Esophagus squamous epithelium (tissue), 5 donors: ENCODE measurements at regions not wholly inside any gene's neighbourhood (a gene's known extent, or its start where the extent isn't known, plus 50 kb on each side); places are given as distances from the start of the nearest gene placed in this dataset.
A peak's percentile ranks its signal among the peaks of the same experiment; 100 is the strongest.

Source experiments
- DNase-seq: peaks from one replicate; lab custom pipeline; 2025; lab: John Stamatoyannopoulos, UW
- H3K27ac ChIP-seq, 4 donors: fragments of 200-600 bp; sonication (generic); one replicate each; pipeline ENCODE4 v1.5.1; 2016 to 2019; ENCODE audit warnings: mild to moderate bottlenecking in 1 of 4
- H3K27me3 ChIP-seq, 4 donors: fragments of 200-600 bp; sonication (generic); 1 replicate in 3 of 4; 2 replicates in 1 of 4; pipeline versions ENCODE4 v1.5.1 to v1.6.0; 2017 to 2021; ENCODE audit warnings: antibody characterized with exemption in 1 of 4
- H3K36me3 ChIP-seq, 3 donors: fragments of 200-600 bp; sonication (generic); one replicate each; pipeline ENCODE4 v1.5.1; 2016 to 2019
- H3K4me1 ChIP-seq, 3 donors: fragments of 200-600 bp; sonication (generic); one replicate each; pipeline ENCODE4 v1.5.1; 2017 to 2019
- H3K4me3 ChIP-seq, 4 donors: fragments of 200-600 bp; sonication (generic); 1 replicate in 3 of 4; 2 replicates in 1 of 4; pipeline ENCODE4 v1.5.1; 2016 to 2019; ENCODE audit warnings: mild to moderate bottlenecking in 2 of 4, moderate library complexity in 1 of 4
- H3K9me3 ChIP-seq, 3 donors: fragments of 200-600 bp; sonication (generic); one replicate each; pipeline ENCODE4 v1.5.1; 2016 to 2019
- POLR2A ChIP-seq, 4 donors: fragments of 450-650 bp; IDR thresholded peaks; one replicate each; pipeline ENCODE4 v1.6.1; 2017; ENCODE audit warnings: antibody characterized with exemption in 4 of 4, mild to moderate bottlenecking in 4 of 4, moderate library complexity in 3 of 4
- WGBS, 2 donors: methylation state at CpG; one replicate each; pipeline ENCODE4 v1.1.5; 2018; 5-methylcytosine and 5-hydroxymethylcytosine counted together
- intact Hi-C: fragments of 100-400 bp; cut with DNase I; formaldehyde crosslinking; loops from one replicate; pipeline ENCODE4 v1.15.0; 2022
- TF ChIP-seq, protein P1 (sequence below), 6 experiments: fragments of 450-650 bp in 4 of 6; fragments of 200-600 bp in 2 of 6; sonication (generic) in 2 of 6; IDR thresholded peaks; one replicate each; pipeline ENCODE4 v1.5.1; 2016 to 2019; ENCODE audit warnings: antibody characterized with exemption in 6 of 6, mild to moderate bottlenecking in 4 of 6, moderate library complexity in 4 of 6
- donor health status: DM: yes; HTN: yes; CAD: no.

GRCh38 chr14:29217813-29218450 lies 451.3 kb downstream of the FOXG1 start:
- H3K27me3 ChIP-seq, result peaks cover 0 to 3% (median 0%) of the 10 kb centered on the region in 4 donors
- intact Hi-C loops, result no loop called here
- no peaks in the 10 kb centered on the region for H3K4me1 ChIP-seq
- no peak overlapping the region for H3K4me3 ChIP-seq
- WGBS, 2 donors, result 31 to 33% methylated on average over 5 of the region's 5 CpGs
- no peak overlapping the region for H3K27ac ChIP-seq
- DNase-seq, result no peak
- TF ChIP-seq POLR2A (IDR thresholded peaks at IDR 0.05), result no peak
- TF ChIP-seq, protein P1, sequence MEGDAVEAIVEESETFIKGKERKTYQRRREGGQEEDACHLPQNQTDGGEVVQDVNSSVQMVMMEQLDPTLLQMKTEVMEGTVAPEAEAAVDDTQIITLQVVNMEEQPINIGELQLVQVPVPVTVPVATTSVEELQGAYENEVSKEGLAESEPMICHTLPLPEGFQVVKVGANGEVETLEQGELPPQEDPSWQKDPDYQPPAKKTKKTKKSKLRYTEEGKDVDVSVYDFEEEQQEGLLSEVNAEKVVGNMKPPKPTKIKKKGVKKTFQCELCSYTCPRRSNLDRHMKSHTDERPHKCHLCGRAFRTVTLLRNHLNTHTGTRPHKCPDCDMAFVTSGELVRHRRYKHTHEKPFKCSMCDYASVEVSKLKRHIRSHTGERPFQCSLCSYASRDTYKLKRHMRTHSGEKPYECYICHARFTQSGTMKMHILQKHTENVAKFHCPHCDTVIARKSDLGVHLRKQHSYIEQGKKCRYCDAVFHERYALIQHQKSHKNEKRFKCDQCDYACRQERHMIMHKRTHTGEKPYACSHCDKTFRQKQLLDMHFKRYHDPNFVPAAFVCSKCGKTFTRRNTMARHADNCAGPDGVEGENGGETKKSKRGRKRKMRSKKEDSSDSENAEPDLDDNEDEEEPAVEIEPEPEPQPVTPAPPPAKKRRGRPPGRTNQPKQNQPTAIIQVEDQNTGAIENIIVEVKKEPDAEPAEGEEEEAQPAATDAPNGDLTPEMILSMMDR (IDR thresholded peaks at IDR 0.05), result no peak
- H3K36me3 ChIP-seq, result no peaks in the 10 kb centered on the region
- no peaks in the 10 kb centered on the region for H3K9me3 ChIP-seq

DNA sequence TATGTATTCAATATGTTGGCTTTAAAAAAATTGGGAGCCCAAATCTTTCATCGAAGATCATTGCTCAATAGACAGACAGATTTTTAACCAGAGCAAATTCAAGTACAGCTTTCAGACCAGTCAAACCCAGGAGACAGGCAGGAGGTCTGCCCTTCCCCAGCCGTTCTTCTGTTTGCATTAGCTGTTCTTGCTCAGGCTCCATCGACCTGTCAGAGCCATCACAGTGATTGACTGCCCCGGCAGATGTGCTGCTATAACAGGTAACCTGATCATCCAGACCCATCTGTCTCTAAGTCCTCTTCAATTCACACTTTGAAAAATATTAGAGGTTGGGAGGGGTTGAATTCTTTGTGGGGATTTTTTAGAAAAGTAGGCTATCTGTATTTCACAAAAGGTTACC lies 453.5 kb downstream of the FOXG1 start:
- Histone ChIP-seq H3K4me3 (no peak overlapping the region), H3K9me3 (no peaks in the 10 kb centered on the region), H3K27ac (no peak overlapping the region), H3K36me3 (no peaks in the 10 kb centered on the region), H3K4me1 (no peaks in the 10 kb centered on the region), H3K27me3 (peaks cover 0 to 3% (median 0%) of the 10 kb centered on the region in 4 donors)
- 31 to 40% methylated on average over 4 of the region's 4 CpGs for WGBS, 2 donors
- TF ChIP-seq, protein P1 (IDR thresholded peaks at IDR 0.05), result no peak
- TF ChIP-seq POLR2A (IDR thresholded peaks at IDR 0.05), result no peak
- intact Hi-C loops, result no loop called here
- no peak for DNase-seq

DNA sequence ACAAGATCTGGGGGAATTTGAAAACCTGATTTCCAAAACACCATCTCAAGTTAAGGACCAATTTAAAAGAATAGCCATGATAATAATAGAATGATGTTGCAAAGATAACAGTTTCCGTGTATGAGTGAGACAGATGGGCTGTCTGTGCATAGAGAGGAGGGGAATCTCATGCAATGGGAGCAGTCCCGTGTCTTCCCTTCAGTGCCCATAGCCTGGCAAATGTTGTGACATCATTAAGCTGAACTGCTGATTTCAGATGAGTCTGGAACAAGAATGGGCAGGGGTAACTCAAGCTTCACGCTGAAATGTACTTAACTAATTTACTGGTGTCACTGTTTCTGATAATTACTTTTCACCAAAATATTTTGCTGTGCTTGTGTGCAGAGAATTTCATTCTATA lies 454.0 kb downstream of the FOXG1 start:
- no peak for DNase-seq
- intact Hi-C loops, result no loop called here
- WGBS, 2 donors, result 51 to 61% methylated on average over 3 of the region's 3 CpGs
- no peaks in the 10 kb centered on the region for H3K36me3 ChIP-seq
- H3K27me3 ChIP-seq, result peaks cover 0 to 3% (median 0%) of the 10 kb centered on the region in 4 donors
- no peak overlapping the region for H3K27ac ChIP-seq
- H3K4me3 ChIP-seq, result no peak overlapping the region
- H3K4me1 ChIP-seq, result no peaks in the 10 kb centered on the region
- TF ChIP-seq POLR2A (IDR thresholded peaks at IDR 0.05), result no peak
- TF ChIP-seq, protein P1 (IDR thresholded peaks at IDR 0.05), result no peak
- H3K9me3 ChIP-seq, result no peaks in the 10 kb centered on the region

GRCh38 chr14:29222006-29222405 lies 455.4 kb downstream of the FOXG1 start:
- Histone ChIP-seq H3K4me1 (no peaks in the 10 kb centered on the region), H3K4me3 (no peak overlapping the region), H3K27me3 (peaks cover 0 to 3% (median 0%) of the 10 kb centered on the region in 4 donors), H3K27ac (no peak overlapping the region), H3K36me3 (no peaks in the 10 kb centered on the region), H3K9me3 (no peaks in the 10 kb centered on the region)
- WGBS, 2 donors, result 33 to 50% methylated on average over 1 of the region's 1 CpG
- intact Hi-C loops, result no loop called here
- TF ChIP-seq, protein P1 (IDR thresholded peaks at IDR 0.05), result no peak
- TF ChIP-seq POLR2A (IDR thresholded peaks at IDR 0.05), result no peak
- DNase-seq, result no peak

- intact Hi-C loops, result no loop called here
- DNase-seq, result no peak
These were observed 456.2 kb downstream of the FOXG1 start for GRCh38 chr14:29222671-29223268.

More at GRCh38 chr14:29222671-29223268, 456.2 kb downstream of the FOXG1 start:
- Histone ChIP-seq H3K4me3 (no peak overlapping the region), H3K27me3 (peaks cover 0 to 3% (median 0%) of the 10 kb centered on the region in 4 donors), H3K4me1 (no peaks in the 10 kb centered on the region), H3K27ac (no peak overlapping the region), H3K9me3 (no peaks in the 10 kb centered on the region), H3K36me3 (no peaks in the 10 kb centered on the region)
- 2 to 15% methylated on average over 7 of the region's 7 CpGs for WGBS, 2 donors
- TF ChIP-seq POLR2A (IDR thresholded peaks at IDR 0.05), result no peak
- TF ChIP-seq, protein P1 (IDR thresholded peaks at IDR 0.05), result peak in 1 of 6 experiments; percentile 4
